ENCODE measurements at regions not wholly inside any gene's neighbourhood (a gene's known extent, or its start where the extent isn't known, plus 50 kb on each side); places are given as distances from the start of the nearest gene placed in this dataset.

- TF ChIP-seq CTCF (IDR thresholded peaks at IDR 0.05; ENCODE audit: insufficient read depth, low read length, poor library complexity, severe bottlenecking): no peak
- TF ChIP-seq EZH2phosphoT487 (conservative IDR thresholded peaks at IDR 0.05; ENCODE audit: low read length): no peak
Observed at GRCh38 chr2:18379870-18380269, 180.6 kb downstream of the RDH14 start.
